22Rv1 (cell line): ENCODE measurements at regions not wholly inside any gene's neighbourhood (a gene's known extent, or its start where the extent isn't known, plus 50 kb on each side); places are given as distances from the start of the nearest gene placed in this dataset.

Experiments
- ZFX ChIP-seq: fragments of 450-650 bp; IDR thresholded peaks from 2 replicates; pipeline ENCODE4 v1.6.1; 2017; ENCODE audit warnings: antibody characterized with exemption, borderline replicate concordance
- TF ChIP-seq, protein P1 (sequence below): fragments of 450-650 bp; IDR thresholded peaks from 2 replicates; pipeline ENCODE4 v1.5.1; 2017; ENCODE audit warnings: mild to moderate bottlenecking

DNA sequence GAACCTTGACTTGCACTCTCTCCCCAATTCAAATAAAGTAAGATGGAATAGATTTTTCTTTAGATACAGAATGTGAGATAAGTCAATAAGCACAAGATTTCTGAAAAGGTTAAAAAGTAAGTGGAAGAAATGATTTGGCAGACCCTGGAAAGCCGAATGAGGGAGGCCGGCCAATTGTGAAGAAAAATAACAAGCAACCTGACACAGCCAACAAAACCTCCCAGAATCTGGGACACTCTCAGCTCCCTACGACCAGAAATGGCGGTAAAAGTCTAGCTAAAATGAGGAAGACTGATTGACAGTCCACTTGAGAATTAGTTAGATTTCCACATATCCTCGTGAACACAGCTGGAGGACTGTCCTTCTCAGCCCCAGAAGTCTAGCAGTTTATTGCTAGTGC, 85.4 kb downstream of the KLF12 start:
- TF ChIP-seq ZFX: no peak
- TF ChIP-seq, protein P1, sequence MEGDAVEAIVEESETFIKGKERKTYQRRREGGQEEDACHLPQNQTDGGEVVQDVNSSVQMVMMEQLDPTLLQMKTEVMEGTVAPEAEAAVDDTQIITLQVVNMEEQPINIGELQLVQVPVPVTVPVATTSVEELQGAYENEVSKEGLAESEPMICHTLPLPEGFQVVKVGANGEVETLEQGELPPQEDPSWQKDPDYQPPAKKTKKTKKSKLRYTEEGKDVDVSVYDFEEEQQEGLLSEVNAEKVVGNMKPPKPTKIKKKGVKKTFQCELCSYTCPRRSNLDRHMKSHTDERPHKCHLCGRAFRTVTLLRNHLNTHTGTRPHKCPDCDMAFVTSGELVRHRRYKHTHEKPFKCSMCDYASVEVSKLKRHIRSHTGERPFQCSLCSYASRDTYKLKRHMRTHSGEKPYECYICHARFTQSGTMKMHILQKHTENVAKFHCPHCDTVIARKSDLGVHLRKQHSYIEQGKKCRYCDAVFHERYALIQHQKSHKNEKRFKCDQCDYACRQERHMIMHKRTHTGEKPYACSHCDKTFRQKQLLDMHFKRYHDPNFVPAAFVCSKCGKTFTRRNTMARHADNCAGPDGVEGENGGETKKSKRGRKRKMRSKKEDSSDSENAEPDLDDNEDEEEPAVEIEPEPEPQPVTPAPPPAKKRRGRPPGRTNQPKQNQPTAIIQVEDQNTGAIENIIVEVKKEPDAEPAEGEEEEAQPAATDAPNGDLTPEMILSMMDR: no peak
